HEK293 (cell line): ENCODE measurements at regions not wholly inside any gene's neighbourhood (a gene's known extent, or its start where the extent isn't known, plus 50 kb on each side); places are given as distances from the start of the nearest gene placed in this dataset.
"Not testable (repeated sequence)": the region's sequence is repeated elsewhere in the genome, so short reads cannot be mapped to it uniquely, and the experiment has no call there.

Experiments
- CTCF ChIP-seq: fragments of 450-650 bp; formaldehyde crosslinking; IDR thresholded peaks from 2 replicates; pipeline ENCODE4 v1.5.1; 2016; ENCODE audit warnings: missing biosample characterization, missing genetic modification characterization
- REST ChIP-seq: fragments of 450-650 bp; formaldehyde crosslinking; IDR thresholded peaks from 2 replicates; pipeline ENCODE4 v1.5.1; 2016; ENCODE audit warnings: missing biosample characterization, missing genetic modification characterization
- ZBTB8A ChIP-seq: fragments of 450-650 bp; formaldehyde crosslinking; IDR thresholded peaks from 2 replicates; pipeline ENCODE4 v1.5.1; 2016; ENCODE audit warnings: missing biosample characterization, missing genetic modification characterization
- ZNF121 ChIP-seq: fragments of 450-650 bp; formaldehyde crosslinking; IDR thresholded peaks from 2 replicates; pipeline ENCODE4 v1.5.1; 2016; ENCODE audit warnings: missing biosample characterization, missing genetic modification characterization
- ZNF24 ChIP-seq: fragments of 450-650 bp; formaldehyde crosslinking; IDR thresholded peaks from 2 replicates; pipeline ENCODE4 v1.5.1; 2016; ENCODE audit warnings: missing biosample characterization, missing genetic modification characterization
- ZNF274 ChIP-seq, 2 experiments: fragments of 200-500 bp in 1 of 2; fragments of 450-650 bp in 1 of 2; sonication (Bioruptor generic) in 1 of 2; formaldehyde crosslinking in 1 of 2; IDR thresholded peaks; 2 replicates each; pipeline versions ENCODE4 v1.5.1 to v1.6.1; 2014 to 2016; ENCODE audit warnings: borderline replicate concordance in 1 of 2, inconsistent platforms in 1 of 2, low read length in 1 of 2, missing biosample characterization in 1 of 2, missing genetic modification characterization in 1 of 2
- ZNF473 ChIP-seq: fragments of 450-650 bp; formaldehyde crosslinking; IDR thresholded peaks from 2 replicates; pipeline ENCODE4 v1.5.1; 2017; ENCODE audit warnings: missing biosample characterization, missing genetic modification characterization
- ZNF510 ChIP-seq: fragments of 450-650 bp; formaldehyde crosslinking; IDR thresholded peaks from 2 replicates; pipeline ENCODE4 v1.5.1; 2018; ENCODE audit warnings: mild to moderate bottlenecking, missing genetic modification characterization, missing biosample characterization; ENCODE audit not compliant: insufficient replicate concordance
- ZNF639 ChIP-seq: fragments of 450-650 bp; formaldehyde crosslinking; IDR thresholded peaks from 2 replicates; pipeline ENCODE4 v1.5.1; 2016; ENCODE audit warnings: missing biosample characterization, missing genetic modification characterization
- ZNF792 ChIP-seq: fragments of 450-650 bp; formaldehyde crosslinking; IDR thresholded peaks from 2 replicates; pipeline ENCODE4 v1.5.1; 2016; ENCODE audit warnings: missing biosample characterization, missing genetic modification characterization
- TF ChIP-seq, protein P1 (sequence below): fragments of 450-650 bp; formaldehyde crosslinking; IDR thresholded peaks from 2 replicates; pipeline ENCODE4 v1.5.1; 2016; ENCODE audit warnings: missing biosample characterization, missing genetic modification characterization, low read depth

GRCh38 chr4:85043812-85044496, 77.5 kb upstream of the WDFY3 start:
- TF ChIP-seq REST (tag by site-specific recombination); ZNF510 (tag by site-specific recombination); ZNF639 (tag by site-specific recombination); CTCF (tag by site-specific recombination); ZBTB8A; ZNF473 (tag by site-specific recombination); ZNF274 (IDR thresholded peaks at IDR 0.05; ENCODE audit: low read length); ZNF274 (tag by site-specific recombination; IDR thresholded peaks at IDR 0.05; ENCODE audit: borderline replicate concordance); ZNF792; ZNF24 (tag by site-specific recombination); ZNF121 (tag by site-specific recombination): not testable (repeated sequence)
- TF ChIP-seq, protein P1, sequence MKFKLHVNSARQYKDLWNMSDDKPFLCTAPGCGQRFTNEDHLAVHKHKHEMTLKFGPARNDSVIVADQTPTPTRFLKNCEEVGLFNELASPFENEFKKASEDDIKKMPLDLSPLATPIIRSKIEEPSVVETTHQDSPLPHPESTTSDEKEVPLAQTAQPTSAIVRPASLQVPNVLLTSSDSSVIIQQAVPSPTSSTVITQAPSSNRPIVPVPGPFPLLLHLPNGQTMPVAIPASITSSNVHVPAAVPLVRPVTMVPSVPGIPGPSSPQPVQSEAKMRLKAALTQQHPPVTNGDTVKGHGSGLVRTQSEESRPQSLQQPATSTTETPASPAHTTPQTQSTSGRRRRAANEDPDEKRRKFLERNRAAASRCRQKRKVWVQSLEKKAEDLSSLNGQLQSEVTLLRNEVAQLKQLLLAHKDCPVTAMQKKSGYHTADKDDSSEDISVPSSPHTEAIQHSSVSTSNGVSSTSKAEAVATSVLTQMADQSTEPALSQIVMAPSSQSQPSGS (tag by site-specific recombination), result not testable (repeated sequence)
